ENCODE measurements at regions not wholly inside any gene's neighbourhood (a gene's known extent, or its start where the extent isn't known, plus 50 kb on each side); places are given as distances from the start of the nearest gene placed in this dataset.

GRCh38 chr7:54186336-54186735 is 355.8 kb upstream of the VSTM2A start:
- TF ChIP-seq CTCF (conservative IDR thresholded peaks at IDR 0.05) (no peak), EZH2 (IDR thresholded peaks at IDR 0.05; ENCODE audit: low read depth) (no peak)
